ENCODE measurements at regions not wholly inside any gene's neighbourhood (a gene's known extent, or its start where the extent isn't known, plus 50 kb on each side); places are given as distances from the start of the nearest gene placed in this dataset.
A peak's percentile ranks its signal among the peaks of the same experiment; 100 is the strongest.

DNA sequence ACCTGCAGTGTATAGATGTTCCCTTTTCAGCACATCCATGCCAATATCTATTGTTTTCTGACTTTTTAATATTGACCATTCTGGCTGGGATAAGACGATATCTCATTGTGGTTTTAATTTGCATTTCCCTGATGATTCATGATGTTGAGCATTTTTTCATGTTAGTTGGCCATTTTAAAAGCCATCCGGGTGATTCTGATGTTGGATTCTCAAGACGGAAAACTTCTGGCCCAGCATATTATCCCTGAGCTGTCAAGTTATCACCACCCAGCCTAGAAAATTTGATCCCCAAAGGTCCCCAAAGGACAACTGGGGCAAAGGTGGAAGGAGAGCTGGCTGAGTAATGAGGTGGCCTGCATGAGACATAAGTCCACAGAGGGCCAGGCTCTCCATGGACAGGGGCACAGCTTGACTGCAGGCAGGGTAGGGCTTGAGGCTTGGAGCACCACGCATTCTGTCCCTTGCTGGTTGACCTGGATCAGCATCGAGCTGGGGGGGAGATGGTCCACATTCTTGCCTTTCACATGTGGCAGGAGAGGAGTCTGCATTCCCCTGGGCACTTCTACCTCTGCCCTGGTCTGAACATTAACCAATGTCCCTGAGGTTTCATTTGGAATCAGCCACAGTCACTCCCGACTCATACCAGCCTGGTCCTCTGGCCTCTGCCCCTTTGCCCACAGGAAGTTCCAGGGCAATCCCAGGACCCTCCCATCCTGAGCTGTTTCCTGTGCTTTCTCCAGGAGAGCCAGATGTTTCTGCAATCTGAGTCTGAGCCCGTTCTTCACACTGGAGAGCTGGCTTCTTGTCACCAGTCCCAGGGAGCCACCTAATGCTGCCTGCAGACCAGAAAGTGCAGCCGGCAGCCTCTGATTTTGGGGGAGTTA is 69.2 kb downstream of the ISG20 start:
- H3K27me3 ChIP-seq (ENCODE audit: insufficient read depth, low read length, poor library complexity, severe bottlenecking) = peaks cover 7% of the 10 kb centered on the region
- no peak for DNase-seq
- POLR2A ChIA-PET = no interaction called here
- Mint-ChIP-seq H3K36me3 (no peaks in the 10 kb centered on the region), H3K9me3 (no peaks in the 10 kb centered on the region), H3K4me1 (peaks cover 9 to 14% (median 11%) of the 10 kb centered on the region in 3 donors), H3K27me3 (peaks cover 27 to 76% of the 10 kb centered on the region in 2 donors), H3K27ac (no peak overlapping the region), H3K4me3 (peak overlapping the region in 1 of 7 donors; percentile 21)
- CTCF ChIA-PET = no interaction called here
- H3K27ac ChIP-seq (ENCODE audit: low read depth, low read length) = no peak overlapping the region
- no peaks in the 10 kb centered on the region for H3K36me3 ChIP-seq (ENCODE audit: insufficient read depth, low read length)
- no peaks in the 10 kb centered on the region for H3K9me3 ChIP-seq (ENCODE audit: low read length)
- H3K4me1 ChIP-seq (ENCODE audit: insufficient read depth, low read length) = peaks cover 8% of the 10 kb centered on the region
- no peak overlapping the region for H3K4me3 ChIP-seq (ENCODE audit: low read length)

DNA sequence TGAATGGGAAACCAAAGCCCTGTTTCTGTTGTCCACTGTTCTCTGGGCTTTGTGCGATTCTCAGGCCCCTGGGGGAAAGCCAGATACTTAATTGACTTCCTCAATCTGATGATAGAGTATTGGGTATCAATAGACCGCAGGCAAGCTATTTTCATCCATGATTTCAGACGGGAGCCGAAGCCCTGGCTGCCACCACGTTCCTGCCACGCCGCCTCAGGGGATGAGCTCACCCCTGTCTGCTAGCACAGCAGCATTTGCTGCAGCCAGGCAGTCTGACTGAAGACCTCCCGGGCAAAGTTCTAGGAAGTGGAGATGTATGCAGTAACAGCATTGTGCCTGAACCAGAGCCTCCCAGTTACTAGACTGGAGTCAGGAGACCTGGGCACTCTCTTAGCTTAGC is 69.8 kb downstream of the ISG20 start:
- ChIA-PET CTCF (interaction anchor here (1.9 kb wide), 1 partner anchor 84 kb away, joined by 6 read pairs; no protein-coding TSS in a partner anchor), POLR2A (no interaction called here)
- Histone ChIP-seq H3K4me3 (ENCODE audit: low read length) (no peak overlapping the region), H3K27ac (ENCODE audit: low read depth, low read length) (no peak overlapping the region), H3K36me3 (ENCODE audit: insufficient read depth, low read length) (no peaks in the 10 kb centered on the region), H3K9me3 (ENCODE audit: low read length) (no peaks in the 10 kb centered on the region), H3K27me3 (ENCODE audit: insufficient read depth, low read length, poor library complexity, severe bottlenecking) (peaks cover 12% of the 10 kb centered on the region), H3K4me1 (ENCODE audit: insufficient read depth, low read length) (peaks cover 8% of the 10 kb centered on the region)
- peaks cover 9 to 14% (median 11%) of the 10 kb centered on the region in 3 donors for H3K4me1 Mint-ChIP-seq
- peaks cover 27 to 82% of the 10 kb centered on the region in 2 donors for H3K27me3 Mint-ChIP-seq
- DNase-seq = no peak
- H3K27ac Mint-ChIP-seq = no peak overlapping the region
- H3K9me3 Mint-ChIP-seq = no peaks in the 10 kb centered on the region
- no peaks in the 10 kb centered on the region for H3K36me3 Mint-ChIP-seq
- peak overlapping the region in 1 of 7 donors; percentile 21 for H3K4me3 Mint-ChIP-seq

GRCh38 chr15:88710027-88710715 is 71.4 kb downstream of the ISG20 start:
- POLR2A ChIA-PET = no interaction called here
- H3K4me1 ChIP-seq (ENCODE audit: insufficient read depth, low read length) = peaks cover 8% of the 10 kb centered on the region
- CTCF ChIA-PET = interaction anchor here (1.9 kb wide), 1 partner anchor 86 kb away, joined by 6 read pairs; no protein-coding TSS in a partner anchor
- no peaks in the 10 kb centered on the region for H3K9me3 Mint-ChIP-seq
- H3K27me3 ChIP-seq (ENCODE audit: insufficient read depth, low read length, poor library complexity, severe bottlenecking) = peaks cover 13% of the 10 kb centered on the region
- no peak for DNase-seq
- peaks cover 5 to 9% (median 5%) of the 10 kb centered on the region in 3 donors for H3K4me1 Mint-ChIP-seq
- H3K4me3 Mint-ChIP-seq = no peak overlapping the region
- H3K27ac ChIP-seq (ENCODE audit: low read depth, low read length) = no peak overlapping the region
- no peak overlapping the region for H3K27ac Mint-ChIP-seq
- peaks cover 26 to 82% of the 10 kb centered on the region in 2 donors for H3K27me3 Mint-ChIP-seq
- no peaks in the 10 kb centered on the region for H3K36me3 Mint-ChIP-seq
- H3K4me3 ChIP-seq (ENCODE audit: low read length) = no peak overlapping the region
- no peaks in the 10 kb centered on the region for H3K36me3 ChIP-seq (ENCODE audit: insufficient read depth, low read length)
- no peaks in the 10 kb centered on the region for H3K9me3 ChIP-seq (ENCODE audit: low read length)

- Histone ChIP-seq H3K4me3 (ENCODE audit: low read length) (no peak overlapping the region), H3K27ac (ENCODE audit: low read depth, low read length) (no peak overlapping the region), H3K36me3 (ENCODE audit: insufficient read depth, low read length) (no peaks in the 10 kb centered on the region), H3K27me3 (ENCODE audit: insufficient read depth, low read length, poor library complexity, severe bottlenecking) (peaks cover 5% of the 10 kb centered on the region), H3K9me3 (ENCODE audit: low read length) (no peaks in the 10 kb centered on the region), H3K4me1 (ENCODE audit: insufficient read depth, low read length) (no peaks in the 10 kb centered on the region)
- Mint-ChIP-seq H3K36me3 (no peaks in the 10 kb centered on the region), H3K27ac (no peak overlapping the region), H3K4me3 (no peak overlapping the region), H3K27me3 (peaks cover 19 to 86% of the 10 kb centered on the region in 2 donors), H3K4me1 (no peaks in the 10 kb centered on the region), H3K9me3 (no peaks in the 10 kb centered on the region)
- ChIA-PET POLR2A (no interaction called here), CTCF (no interaction called here)
- DNase-seq = no peak
These were observed 73.0 kb downstream of the ISG20 start for GRCh38 chr15:88711806-88712205.

DNA sequence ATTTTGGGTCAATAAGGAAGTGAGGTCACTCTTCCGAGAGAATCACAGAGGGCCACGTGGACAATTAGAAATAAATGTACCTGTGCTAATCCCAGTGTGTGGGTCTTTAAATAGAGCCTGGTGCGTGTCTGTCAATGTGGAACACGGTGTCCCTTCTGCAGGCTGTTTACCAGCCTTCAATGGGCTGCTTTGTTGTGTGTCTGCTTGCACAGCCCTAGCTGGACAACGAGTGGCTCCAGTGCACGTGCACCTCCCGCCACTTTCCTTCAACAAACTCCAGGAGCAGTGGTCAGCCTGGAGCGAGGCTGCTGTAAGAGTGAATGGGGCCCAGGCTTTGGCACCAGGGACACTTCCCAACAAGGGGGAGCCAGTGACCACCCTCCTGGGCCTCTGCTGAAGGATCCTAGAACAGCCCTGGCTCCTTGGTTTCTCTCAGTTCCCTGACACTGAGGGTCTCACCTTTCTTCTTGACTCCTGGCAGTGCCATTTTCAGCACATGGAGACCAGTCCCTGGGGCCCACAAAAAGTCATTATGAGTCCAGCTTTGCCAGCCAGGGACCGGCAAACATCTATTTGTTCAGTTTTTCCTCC is 76.1 kb downstream of the ISG20 start:
- ChIA-PET POLR2A (no interaction called here), CTCF (no interaction called here)
- Mint-ChIP-seq H3K27me3 (peaks cover 17 to 77% of the 10 kb centered on the region in 2 donors), H3K9me3 (no peaks in the 10 kb centered on the region), H3K4me1 (no peaks in the 10 kb centered on the region), H3K4me3 (no peak overlapping the region), H3K36me3 (no peaks in the 10 kb centered on the region), H3K27ac (no peak overlapping the region)
- no peak for DNase-seq
- H3K36me3 ChIP-seq (ENCODE audit: insufficient read depth, low read length) = no peaks in the 10 kb centered on the region
- H3K9me3 ChIP-seq (ENCODE audit: low read length) = no peaks in the 10 kb centered on the region
- H3K27ac ChIP-seq (ENCODE audit: low read depth, low read length) = no peak overlapping the region
- peaks cover 5% of the 10 kb centered on the region for H3K27me3 ChIP-seq (ENCODE audit: insufficient read depth, low read length, poor library complexity, severe bottlenecking)
- H3K4me3 ChIP-seq (ENCODE audit: low read length) = no peak overlapping the region
- H3K4me1 ChIP-seq (ENCODE audit: insufficient read depth, low read length) = no peaks in the 10 kb centered on the region

- CTCF ChIA-PET = no interaction called here
- peaks cover 0 to 2% (median 0%) of the 10 kb centered on the region in 5 donors for H3K9me3 Mint-ChIP-seq
These were observed 77.9 kb downstream of the ISG20 start for GRCh38 chr15:88716543-88717381.

GRCh38 chr15:88717382-88718031 is 78.7 kb downstream of the ISG20 start:
- H3K27me3 Mint-ChIP-seq = peaks cover 10 to 71% of the 10 kb centered on the region in 2 donors
- CTCF ChIA-PET = no interaction called here

More at GRCh38 chr15:88716543-88717381, 77.9 kb downstream of the ISG20 start:
- H3K27me3 ChIP-seq (ENCODE audit: insufficient read depth, low read length, poor library complexity, severe bottlenecking) = peaks cover 5% of the 10 kb centered on the region
- no peak overlapping the region for H3K4me3 Mint-ChIP-seq
- H3K4me3 ChIP-seq (ENCODE audit: low read length) = no peak overlapping the region
- no peaks in the 10 kb centered on the region for H3K36me3 ChIP-seq (ENCODE audit: insufficient read depth, low read length)
- H3K27me3 Mint-ChIP-seq = peaks cover 12 to 71% of the 10 kb centered on the region in 2 donors
- H3K4me1 ChIP-seq (ENCODE audit: insufficient read depth, low read length) = no peaks in the 10 kb centered on the region
- POLR2A ChIA-PET = no interaction called here
- peak overlapping the region in 1 of 8 donors; percentile 17 for H3K27ac Mint-ChIP-seq
- no peaks in the 10 kb centered on the region for H3K36me3 Mint-ChIP-seq
- no peaks in the 10 kb centered on the region for H3K9me3 ChIP-seq (ENCODE audit: low read length)
- no peak overlapping the region for H3K27ac ChIP-seq (ENCODE audit: low read depth, low read length)
- no peak for DNase-seq
- no peaks in the 10 kb centered on the region for H3K4me1 Mint-ChIP-seq

More at GRCh38 chr15:88717382-88718031, 78.7 kb downstream of the ISG20 start:
- no peak for DNase-seq
- no peak overlapping the region for H3K27ac Mint-ChIP-seq
- H3K27ac ChIP-seq (ENCODE audit: low read depth, low read length) = no peak overlapping the region
- H3K27me3 ChIP-seq (ENCODE audit: insufficient read depth, low read length, poor library complexity, severe bottlenecking) = peaks cover 5% of the 10 kb centered on the region
- H3K4me1 Mint-ChIP-seq = no peaks in the 10 kb centered on the region
- no peaks in the 10 kb centered on the region for H3K9me3 ChIP-seq (ENCODE audit: low read length)
- H3K9me3 Mint-ChIP-seq = peaks cover 0 to 2% (median 0%) of the 10 kb centered on the region in 5 donors
- H3K4me3 ChIP-seq (ENCODE audit: low read length) = no peak overlapping the region
- no peaks in the 10 kb centered on the region for H3K36me3 Mint-ChIP-seq
- POLR2A ChIA-PET = no interaction called here
- no peak overlapping the region for H3K4me3 Mint-ChIP-seq
- no peaks in the 10 kb centered on the region for H3K4me1 ChIP-seq (ENCODE audit: insufficient read depth, low read length)
- H3K36me3 ChIP-seq (ENCODE audit: insufficient read depth, low read length) = no peaks in the 10 kb centered on the region
